Mesenchymal stem cell (in vitro differentiated cells and primary cell): ENCODE measurements at regions not wholly inside any gene's neighbourhood (a gene's known extent, or its start where the extent isn't known, plus 50 kb on each side); places are given as distances from the start of the nearest gene placed in this dataset.
A peak's percentile ranks its signal among the peaks of the same experiment; 100 is the strongest.

Experiments
- DNase-seq: peaks from one replicate; pipeline ENCODE4 v3.0.0-alpha.2; 2013
- H2AFZ ChIP-seq: one replicate; pipeline ENCODE4 v1.6.1; 2013; ENCODE audit warnings: low read depth, mild to moderate bottlenecking, control low read depth, inconsistent platforms, low read length, moderate library complexity
- H2AK5ac ChIP-seq: 2 replicates; pipeline ENCODE4 v1.6.1; 2013; ENCODE audit warnings: low read length, moderate library complexity, mild to moderate bottlenecking, inconsistent platforms; ENCODE audit not compliant: severe bottlenecking
- H2BK120ac ChIP-seq: one replicate; pipeline ENCODE4 v1.6.1; 2013; ENCODE audit warnings: low read depth, mild to moderate bottlenecking, inconsistent platforms, low read length, moderate library complexity
- H2BK12ac ChIP-seq, 2 experiments: one replicate each; pipeline ENCODE4 v1.6.1; 2013; ENCODE audit warnings: inconsistent platforms in 2 of 2, low read length in 2 of 2, mild to moderate bottlenecking in 2 of 2, moderate library complexity in 2 of 2, control low read depth in 1 of 2
- H2BK15ac ChIP-seq: one replicate; pipeline ENCODE4 v1.6.1; 2013; ENCODE audit warnings: mild to moderate bottlenecking, low read depth, inconsistent platforms; ENCODE audit not compliant: poor library complexity, severe bottlenecking
- H2BK5ac ChIP-seq: 2 replicates; pipeline ENCODE4 v1.6.1; 2013; ENCODE audit warnings: low read depth, mild to moderate bottlenecking, low read length, control low read depth, inconsistent platforms; ENCODE audit not compliant: poor library complexity, severe bottlenecking
- H3K14ac ChIP-seq, 2 experiments: one replicate each; pipeline ENCODE4 v1.6.1; 2013; ENCODE audit warnings: inconsistent platforms in 2 of 2, low read length in 2 of 2, control low read depth in 1 of 2, mild to moderate bottlenecking in 1 of 2, moderate library complexity in 1 of 2
- H3K18ac ChIP-seq, 2 experiments: one replicate each; pipeline ENCODE4 v1.6.1; 2013; ENCODE audit warnings: inconsistent platforms in 2 of 2, low read length in 2 of 2, control low read depth in 1 of 2, low read depth in 1 of 2, mild to moderate bottlenecking in 1 of 2
- H3K23ac ChIP-seq, 2 experiments: one replicate each; pipeline ENCODE4 v1.6.1; 2013; ENCODE audit warnings: inconsistent platforms in 2 of 2, low read length in 2 of 2, mild to moderate bottlenecking in 2 of 2, moderate library complexity in 2 of 2, control low read depth in 1 of 2
- H3K27ac ChIP-seq: 2 replicates; pipeline ENCODE4 v1.5.1; 2013; ENCODE audit warnings: mild to moderate bottlenecking, moderate library complexity, low read length, control low read depth, inconsistent platforms; ENCODE audit not compliant: poor library complexity, severe bottlenecking
- H3K27me3 ChIP-seq, 2 experiments: 2 replicates each; pipeline versions ENCODE4 v1.6.1 to v1.7.0; 2013; ENCODE audit warnings: low read length in 2 of 2, mild to moderate bottlenecking in 2 of 2, moderate library complexity in 2 of 2, control low read depth in 1 of 2, inconsistent platforms in 1 of 2; ENCODE audit not compliant: control insufficient read depth in 1 of 2, insufficient read depth in 1 of 2
- H3K36me3 ChIP-seq, 2 experiments: 2 replicates each; pipeline versions ENCODE4 v1.6.1 to v1.7.0; 2013; ENCODE audit warnings: low read length in 2 of 2, control low read depth in 1 of 2, inconsistent platforms in 1 of 2, low read depth in 1 of 2, mild to moderate bottlenecking in 1 of 2; ENCODE audit not compliant: insufficient read depth in 2 of 2, control insufficient read depth in 1 of 2
- H3K4ac ChIP-seq, 2 experiments: one replicate each; pipeline ENCODE4 v1.6.1; 2013; ENCODE audit warnings: inconsistent platforms in 2 of 2, low read length in 2 of 2, mild to moderate bottlenecking in 2 of 2, moderate library complexity in 2 of 2, control low read depth in 1 of 2, low read depth in 1 of 2
- H3K4me1 ChIP-seq: 2 replicates; pipeline ENCODE4 v1.6.1; 2013; ENCODE audit warnings: low read depth, low read length, control low read depth; ENCODE audit not compliant: control insufficient read depth, insufficient read depth
- H3K4me2 ChIP-seq: 2 replicates; pipeline ENCODE4 v1.6.1; 2013; ENCODE audit warnings: low read length, mild to moderate bottlenecking, inconsistent platforms; ENCODE audit not compliant: poor library complexity, severe bottlenecking
- H3K4me3 ChIP-seq, 2 experiments: 2 replicates each; pipeline versions ENCODE4 v1.5.1 to v1.7.0; 2013; ENCODE audit warnings: low read length in 2 of 2, mild to moderate bottlenecking in 2 of 2, control low read depth in 1 of 2, low read depth in 1 of 2; ENCODE audit not compliant: insufficient read depth in 1 of 2
- H3K79me1 ChIP-seq: replicated peaks from 2 replicates; pipeline ENCODE4 v1.6.1; 2013; ENCODE audit warnings: mild to moderate bottlenecking, control low read depth, low read length, inconsistent platforms; ENCODE audit not compliant: poor library complexity, severe bottlenecking
- H3K9ac ChIP-seq: 2 replicates; pipeline ENCODE4 v1.7.0; 2013; ENCODE audit warnings: mild to moderate bottlenecking, low read length, moderate library complexity
- H3K9me3 ChIP-seq: 2 replicates; pipeline ENCODE4 v1.7.0; 2013; ENCODE audit warnings: mild to moderate bottlenecking, low read length; ENCODE audit not compliant: control insufficient read depth
- H4K8ac ChIP-seq: one replicate; pipeline ENCODE4 v1.6.1; 2013; ENCODE audit warnings: inconsistent platforms, mild to moderate bottlenecking, low read length, moderate library complexity
- H4K91ac ChIP-seq: one replicate; pipeline ENCODE4 v1.6.1; 2013; ENCODE audit warnings: mild to moderate bottlenecking, low read length, inconsistent platforms
- WGBS: methylation state at CpG from one replicate; pipeline ENCODE4 v1.1.7; 2013; ENCODE audit warnings: mixed read lengths; 5-methylcytosine and 5-hydroxymethylcytosine counted together

GRCh38 chr2:160784034-160784433 is 290.4 kb upstream of the RBMS1 start:
- Histone ChIP-seq H2AK5ac (no peak overlapping the region), H2BK12ac (no peak overlapping the region), H3K36me3 (no peaks in the 10 kb centered on the region), H3K79me1 (no peaks in the 10 kb centered on the region), H2BK15ac (no peak overlapping the region), H4K8ac (no peak overlapping the region), H2BK120ac (no peak overlapping the region), H2BK5ac (no peak overlapping the region), H3K4me3 (no peak overlapping the region), H3K4me2 (no peak overlapping the region), H3K4me1 (no peaks in the 10 kb centered on the region), H3K9me3 (peaks cover 14% of the 10 kb centered on the region), H3K4ac (no peak overlapping the region), H2AFZ (no peak overlapping the region), H3K27me3 (no peaks in the 10 kb centered on the region), H3K14ac (no peak overlapping the region), H4K91ac (no peak overlapping the region), H3K23ac (no peak overlapping the region), H3K18ac (no peak overlapping the region), H3K9ac (no peak overlapping the region), H3K27ac (no peak overlapping the region)
- WGBS: 94% methylated on average over 1 of the region's 3 CpGs
- DNase-seq: no peak

DNA sequence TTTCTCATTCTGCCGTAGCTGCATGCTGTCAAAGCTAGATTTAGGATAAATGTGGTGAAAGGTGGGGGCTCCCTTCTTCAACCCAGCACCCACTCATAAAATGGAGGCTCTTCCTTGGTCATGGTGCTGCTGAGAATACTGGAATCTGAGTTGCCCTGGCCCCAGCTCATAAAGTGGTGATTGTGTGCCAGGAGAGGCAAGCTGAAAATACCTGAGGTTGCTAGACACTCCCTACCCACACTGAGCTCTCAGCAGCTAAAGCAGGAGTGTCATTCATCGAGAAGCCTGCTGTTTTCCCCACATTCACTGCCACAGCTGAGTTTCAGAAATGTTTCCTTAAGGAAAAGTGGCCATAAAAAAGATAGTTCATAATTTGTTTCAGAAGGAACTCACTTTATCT is 297.1 kb upstream of the RBMS1 start:
- H3K36me3 ChIP-seq: no peaks in the 10 kb centered on the region
- H2BK12ac ChIP-seq: no peak overlapping the region
- no peak overlapping the region for H3K23ac ChIP-seq
- no peak overlapping the region for H2BK15ac ChIP-seq
- H4K91ac ChIP-seq: no peak overlapping the region
- H3K27me3 ChIP-seq: no peaks in the 10 kb centered on the region
- no peak overlapping the region for H2BK120ac ChIP-seq
- no peaks in the 10 kb centered on the region for H3K79me1 ChIP-seq
- DNase-seq: no peak
- no peak overlapping the region for H2AFZ ChIP-seq
- H3K18ac ChIP-seq: peak overlapping the region in 1 of 2 experiments; percentile 8
- no peak overlapping the region for H3K4me2 ChIP-seq
- H3K9ac ChIP-seq: no peak overlapping the region
- H3K4me3 ChIP-seq: no peak overlapping the region
- no peak overlapping the region for H3K4ac ChIP-seq
- H2BK5ac ChIP-seq: no peak overlapping the region
- no peaks in the 10 kb centered on the region for H3K4me1 ChIP-seq
- H3K9me3 ChIP-seq: no peaks in the 10 kb centered on the region
- no peak overlapping the region for H3K27ac ChIP-seq
- H3K14ac ChIP-seq: no peak overlapping the region
- H2AK5ac ChIP-seq: no peak overlapping the region
- 83% methylated on average over 1 of the region's 2 CpGs for WGBS
- no peak overlapping the region for H4K8ac ChIP-seq

- H3K9ac ChIP-seq: no peak overlapping the region
- no peak overlapping the region for H3K4me3 ChIP-seq
- H3K36me3 ChIP-seq: no peaks in the 10 kb centered on the region
- no peak for DNase-seq
- no peak overlapping the region for H2BK15ac ChIP-seq
- no peak overlapping the region for H4K8ac ChIP-seq
- H2BK5ac ChIP-seq: no peak overlapping the region
- no peaks in the 10 kb centered on the region for H3K27me3 ChIP-seq
- no peak overlapping the region for H2BK12ac ChIP-seq
- no peak overlapping the region for H2AK5ac ChIP-seq
- WGBS: 86% methylated on average over 1 of the region's 3 CpGs
- H3K23ac ChIP-seq: no peak overlapping the region
- H3K4ac ChIP-seq: no peak overlapping the region
- H3K27ac ChIP-seq: no peak overlapping the region
- H3K79me1 ChIP-seq: no peaks in the 10 kb centered on the region
- no peak overlapping the region for H3K4me2 ChIP-seq
- H3K14ac ChIP-seq: no peak overlapping the region
- no peak overlapping the region for H2BK120ac ChIP-seq
- no peaks in the 10 kb centered on the region for H3K9me3 ChIP-seq
- no peak overlapping the region for H3K18ac ChIP-seq
- H2AFZ ChIP-seq: no peak overlapping the region
- H4K91ac ChIP-seq: no peak overlapping the region
- no peaks in the 10 kb centered on the region for H3K4me1 ChIP-seq
These were observed 298.3 kb upstream of the RBMS1 start for GRCh38 chr2:160791884-160792283.

DNA sequence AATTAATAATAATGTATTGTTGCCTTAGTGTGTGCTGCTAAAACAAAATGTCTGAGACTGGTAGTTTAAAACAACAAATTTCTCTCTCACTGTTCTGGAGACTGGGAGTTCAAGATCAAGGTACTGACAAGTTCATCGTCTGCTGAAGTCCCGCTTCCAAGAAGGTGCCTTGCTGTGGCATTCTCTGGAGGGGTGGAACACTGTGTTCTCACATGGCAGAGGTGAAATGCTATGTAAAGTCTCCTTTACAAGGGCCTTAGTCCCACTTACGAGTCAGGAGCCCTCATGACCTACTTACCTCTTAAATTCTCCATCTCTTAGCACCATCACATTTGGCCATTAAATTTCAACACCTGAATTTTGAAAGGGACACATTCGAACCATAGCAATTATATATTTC is 299.2 kb upstream of the RBMS1 start:
- no peak overlapping the region for H3K27ac ChIP-seq
- H3K18ac ChIP-seq: no peak overlapping the region
- H3K9ac ChIP-seq: no peak overlapping the region
- no peak overlapping the region for H2AFZ ChIP-seq
- peak overlapping the region; percentile 91 for H4K8ac ChIP-seq
- no peak overlapping the region for H3K4me3 ChIP-seq
- no peak overlapping the region for H3K23ac ChIP-seq
- no peaks in the 10 kb centered on the region for H3K4me1 ChIP-seq
- H2BK15ac ChIP-seq: no peak overlapping the region
- no peak overlapping the region for H2AK5ac ChIP-seq
- H4K91ac ChIP-seq: no peak overlapping the region
- H2BK12ac ChIP-seq: peak overlapping the region in 1 of 2 experiments; percentile 8
- no peaks in the 10 kb centered on the region for H3K9me3 ChIP-seq
- no peak overlapping the region for H3K4me2 ChIP-seq
- no peak overlapping the region for H3K4ac ChIP-seq
- H3K27me3 ChIP-seq: no peaks in the 10 kb centered on the region
- H3K36me3 ChIP-seq: no peaks in the 10 kb centered on the region
- no peak overlapping the region for H2BK5ac ChIP-seq
- WGBS: 85% methylated on average over 3 of the region's 4 CpGs
- no peak overlapping the region for H3K14ac ChIP-seq
- no peak for DNase-seq
- no peaks in the 10 kb centered on the region for H3K79me1 ChIP-seq
- no peak overlapping the region for H2BK120ac ChIP-seq
